K562 (cell line): ENCODE measurements at regions not wholly inside any gene's neighbourhood (a gene's known extent, or its start where the extent isn't known, plus 50 kb on each side); places are given as distances from the start of the nearest gene placed in this dataset.

Source experiments
- ATAC-seq: fragments of 200-7000 bp; cut with Tn5 transposase; 3 replicates; pipeline ENCODE4 v1.9.1; 2020; ENCODE audit warnings: moderate library complexity
- BruUV-seq: library from RNA; stranded (reverse); fragments of 400-500 nt; replicated peaks from 2 replicates; lab custom pipeline; 2021; lab: Mats Ljungman, UMichigan
- CTCF ChIA-PET: fragments of 300-600 bp; formaldehyde crosslinking; extraction: SDS; loops from one replicate; lab custom pipeline; 2021; ENCODE audit warnings: low intra/inter-chr PET ratio; lab: Yijun Ruan, JAX
- POLR2A ChIA-PET: fragments of 300-600, 350-650 bp; sonication (Branson Sonifier 250); formaldehyde crosslinking; extraction: SDS; loops from one replicate; lab custom pipeline; 2021; ENCODE audit warnings: antibody characterized with exemption, inconsistent platforms; lab: Yijun Ruan, JAX
- DNase-seq, 4 experiments: peaks; one replicate each; pipeline versions ENCODE4 v3.0.0 to v3.0.0-alpha.2; 2011 to 2018; ENCODE audit warnings: low spot score in 3 of 4, mixed read lengths in 3 of 4; ENCODE audit errors: extremely low read depth in 1 of 4
- FAIRE-seq: peaks from 2 replicates; lab custom pipeline; 2011; peaks lifted over from hg19 to GRCh38; lab: Jason Lieb, UNC
- H2AFZ ChIP-seq: 2 replicates; pipeline ENCODE4 v1.6.0; 2011; ENCODE audit warnings: low read depth, low read length, control low read depth, inconsistent platforms
- H3K27ac ChIP-seq: fragments of 200-600 bp; 3 replicates; pipeline ENCODE4 v1.8.0; 2011; ENCODE audit warnings: low read depth, mild to moderate bottlenecking, control low read depth, inconsistent platforms, low read length, moderate library complexity, mixed read lengths; ENCODE audit errors: extremely low read depth
- H3K27me3 ChIP-seq, 2 experiments: fragments of 300-600 bp in 1 of 2; 2 replicates in 1 of 2; 3 replicates in 1 of 2; pipeline versions ENCODE4 v1.6.0 to v1.8.0; 2011; ENCODE audit warnings: inconsistent platforms in 2 of 2, low read length in 2 of 2, mild to moderate bottlenecking in 1 of 2, mixed read lengths in 1 of 2, moderate library complexity in 1 of 2; ENCODE audit not compliant: control insufficient read depth in 2 of 2, insufficient read depth in 2 of 2
- H3K36me3 ChIP-seq: fragments of 300-600 bp; 3 replicates; pipeline ENCODE4 v1.8.0; 2011; ENCODE audit warnings: mild to moderate bottlenecking, low read length, inconsistent platforms; ENCODE audit not compliant: control insufficient read depth, insufficient read depth
- H3K4me1 ChIP-seq, 2 experiments: fragments of 200-600 bp in 1 of 2; replicated peaks in 1 of 2; 2 replicates in 1 of 2; 3 replicates in 1 of 2; pipeline versions ENCODE4 v1.5.1 to v1.8.0; 2011; ENCODE audit warnings: inconsistent platforms in 2 of 2, low read length in 2 of 2, mild to moderate bottlenecking in 1 of 2, mixed read lengths in 1 of 2, moderate library complexity in 1 of 2; ENCODE audit not compliant: control insufficient read depth in 2 of 2, insufficient read depth in 2 of 2
- H3K4me2 ChIP-seq: 2 replicates; pipeline ENCODE4 v1.6.1; 2011; ENCODE audit warnings: low read length, control low read depth, inconsistent platforms, mixed read lengths; ENCODE audit not compliant: insufficient read depth
- H3K4me3 ChIP-seq: fragments of 200-600 bp; sonication (generic), shearing (Covaris generic); 2 replicates; pipeline ENCODE4 v1.5.1; 2016; ENCODE audit warnings: control low read depth, inconsistent platforms
- H3K79me2 ChIP-seq: fragments of 200-600 bp; 3 replicates; pipeline ENCODE4 v1.8.0; 2011; ENCODE audit warnings: low read length, inconsistent platforms; ENCODE audit not compliant: control insufficient read depth, insufficient read depth
- H3K9ac ChIP-seq, 2 experiments: 2 replicates each; pipeline versions ENCODE4 v1.6.0 to v1.6.1; 2011; ENCODE audit warnings: low read depth in 2 of 2, low read length in 2 of 2, control low read depth in 1 of 2, inconsistent platforms in 1 of 2, mild to moderate bottlenecking in 1 of 2, mixed read lengths in 1 of 2; ENCODE audit not compliant: insufficient read depth in 1 of 2
- H3K9me1 ChIP-seq: one replicate; pipeline ENCODE4 v1.6.0; 2011; ENCODE audit warnings: inconsistent platforms, mild to moderate bottlenecking, low read length, moderate library complexity; ENCODE audit not compliant: control insufficient read depth, insufficient read depth
- H3K9me3 ChIP-seq: replicated peaks from 2 replicates; pipeline ENCODE4 v1.5.1; 2011; ENCODE audit warnings: low read depth, low read length, inconsistent platforms; ENCODE audit not compliant: control insufficient read depth, insufficient read depth
- H4K20me1 ChIP-seq: replicated peaks from 2 replicates; pipeline ENCODE4 v1.6.1; 2011; ENCODE audit warnings: low read length, inconsistent platforms, mixed read lengths; ENCODE audit not compliant: control insufficient read depth, insufficient read depth
- CEBPG ChIP-seq, 3 experiments: fragments of 200-800 bp in 1 of 3; sonication (Bioruptor generic) in 1 of 3; sonication (generic) in 1 of 3; formaldehyde crosslinking in 1 of 3; IDR thresholded peaks in 2 of 3; conservative IDR thresholded peaks in 1 of 3; 2 replicates each; pipeline versions ENCODE4 v1.6.1 to v1.8.0; 2016 to 2022; ENCODE audit warnings: missing compliant biosample characterization in 2 of 3, missing genetic modification characterization in 2 of 3, mild to moderate bottlenecking in 1 of 3, missing genetic modification reagents in 1 of 3
- CHD2 ChIP-seq: IDR thresholded peaks from 2 replicates; pipeline ENCODE4 v1.6.1; 2011; ENCODE audit warnings: low read depth, low read length
- CREBBP ChIP-seq: IDR thresholded peaks from one replicate; pipeline ENCODE4 v1.6.1; 2012; ENCODE audit warnings: low read depth, mild to moderate bottlenecking, control low read depth, inconsistent platforms, low read length
- GTF2F1 ChIP-seq: IDR thresholded peaks from 2 replicates; pipeline ENCODE4 v1.6.1; 2011; ENCODE audit warnings: low read depth, low read length, improper control_type of control experiment
- HNRNPUL1 ChIP-seq: fragments of 200-400 bp; formaldehyde crosslinking; IDR thresholded peaks from 2 replicates; pipeline ENCODE4 v1.6.1; 2017; ENCODE audit warnings: low read length
- HOXB6 ChIP-seq: fragments of 250-450 bp; sonication (Bioruptor Pico); IDR thresholded peaks from 2 replicates; pipeline ENCODE4 v1.5.1; 2022; ENCODE audit warnings: mild to moderate bottlenecking, borderline replicate concordance
- MEIS2 ChIP-seq: fragments of 450-650 bp; IDR thresholded peaks from 2 replicates; pipeline ENCODE4 v1.6.1; 2014; ENCODE audit warnings: mild to moderate bottlenecking; ENCODE audit not compliant: partially characterized antibody
- MLX ChIP-seq, 2 experiments: fragments of 450-650 bp in 1 of 2; sonication (generic) in 1 of 2; formaldehyde crosslinking; conservative IDR thresholded peaks; 2 replicates each; pipeline versions ENCODE4 v1.4.0 to v1.8.1; 2020 to 2022; ENCODE audit warnings: mild to moderate bottlenecking in 1 of 2, missing genetic modification reagents in 1 of 2
- RBM22 ChIP-seq: fragments of 200-400 bp; formaldehyde crosslinking; IDR thresholded peaks from 2 replicates; pipeline ENCODE4 v1.6.1; 2018; ENCODE audit warnings: low read length, low read depth; ENCODE audit not compliant: poor library complexity, severe bottlenecking
- SAFB2 ChIP-seq: fragments of 200-400 bp; formaldehyde crosslinking; IDR thresholded peaks from 2 replicates; pipeline ENCODE4 v1.6.1; 2018; ENCODE audit warnings: borderline replicate concordance, low read length, low read depth, moderate library complexity; ENCODE audit not compliant: severe bottlenecking
- XRCC3 ChIP-seq: fragments of 450-650 bp; IDR thresholded peaks from 2 replicates; pipeline ENCODE4 v1.6.1; 2017; ENCODE audit warnings: mild to moderate bottlenecking, moderate library complexity
- ZNF3 ChIP-seq: fragments of 250-450 bp; sonication (Bioruptor Pico); IDR thresholded peaks from 2 replicates; pipeline ENCODE4 v1.5.0; 2021; ENCODE audit warnings: mild to moderate bottlenecking, moderate library complexity
- WGBS: fragments of 100-300 bp; shearing (Covaris generic); methylation state at CpG from one replicate; pipeline ENCODE4 v1.1.6; 2016; ENCODE audit warnings: low coverage, mixed read lengths; ENCODE audit not compliant: insufficient coverage; ENCODE audit errors: missing lambda C conversion rate; 5-methylcytosine and 5-hydroxymethylcytosine counted together
- in situ Hi-C: fragments of 300-500 bp; cut with MboI; formaldehyde crosslinking; loops from 4 replicates; pipeline ENCODE4 v1.15.0; 2018; ENCODE audit warnings: inconsistent platforms, mixed read lengths
- intact Hi-C: fragments of 100-400 bp; cut with micrococcal nuclease; formaldehyde crosslinking; loops from 2 replicates; pipeline ENCODE4 v1.14.2; 2022
- TF ChIP-seq, protein P1 (sequence below): fragments of 450-650 bp; IDR thresholded peaks from 2 replicates; pipeline ENCODE4 v1.6.1; 2018; ENCODE audit not compliant: partially characterized antibody
- TF ChIP-seq, protein P2 (sequence below): sonication (generic); formaldehyde crosslinking; IDR thresholded peaks from 2 replicates; pipeline ENCODE4 v1.8.0; 2023; ENCODE audit warnings: mild to moderate bottlenecking, missing genetic modification reagents

DNA sequence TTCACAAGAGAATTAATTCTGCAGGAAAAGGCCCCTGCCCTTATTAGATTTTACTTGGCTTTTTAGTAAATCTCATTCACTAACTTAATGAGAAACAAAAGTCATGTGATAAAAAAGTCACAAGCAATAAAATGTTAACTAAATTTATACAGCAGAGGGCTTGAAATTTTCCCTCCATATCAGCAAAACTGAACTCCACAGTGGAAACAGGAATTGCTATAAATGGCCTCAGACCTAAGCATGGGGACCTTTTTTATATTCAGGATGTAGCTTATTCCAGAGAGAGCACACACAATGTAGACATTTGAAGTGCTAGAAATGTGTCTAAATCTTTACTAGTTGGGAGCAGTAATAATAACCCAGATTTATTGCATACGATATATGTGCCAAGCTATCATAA lies 291.5 kb downstream of the C16orf95 start:
- H3K4me2 ChIP-seq, result no peak overlapping the region
- no peak overlapping the region for H2AFZ ChIP-seq
- no peaks in the 10 kb centered on the region for H3K9me3 ChIP-seq
- H3K79me2 ChIP-seq, result no peaks in the 10 kb centered on the region
- FAIRE-seq (no peak), DNase-seq (no peak), ATAC-seq (no peak)
- H3K4me3 ChIP-seq, result no peak overlapping the region
- H3K36me3 ChIP-seq, result no peaks in the 10 kb centered on the region
- H3K9ac ChIP-seq, result no peak overlapping the region
- ChIA-PET CTCF (no interaction called here), POLR2A (no interaction called here)
- no peaks in the 10 kb centered on the region for H3K9me1 ChIP-seq
- in situ Hi-C loops, result no loop called here
- intact Hi-C loops, result no loop called here
- no peaks in the 10 kb centered on the region for H3K4me1 ChIP-seq
- WGBS, result 0% methylated on average over 1 of the region's 1 CpG
- no TSS peak for BruUV-seq
- H3K27me3 ChIP-seq, result peaks cover 17 to 38% of the 10 kb centered on the region in 2 experiments
- H3K27ac ChIP-seq, result no peak overlapping the region
- no peaks in the 10 kb centered on the region; the same call in 1 of the 2 replicates for H4K20me1 ChIP-seq
- TF ChIP-seq, protein P1, sequence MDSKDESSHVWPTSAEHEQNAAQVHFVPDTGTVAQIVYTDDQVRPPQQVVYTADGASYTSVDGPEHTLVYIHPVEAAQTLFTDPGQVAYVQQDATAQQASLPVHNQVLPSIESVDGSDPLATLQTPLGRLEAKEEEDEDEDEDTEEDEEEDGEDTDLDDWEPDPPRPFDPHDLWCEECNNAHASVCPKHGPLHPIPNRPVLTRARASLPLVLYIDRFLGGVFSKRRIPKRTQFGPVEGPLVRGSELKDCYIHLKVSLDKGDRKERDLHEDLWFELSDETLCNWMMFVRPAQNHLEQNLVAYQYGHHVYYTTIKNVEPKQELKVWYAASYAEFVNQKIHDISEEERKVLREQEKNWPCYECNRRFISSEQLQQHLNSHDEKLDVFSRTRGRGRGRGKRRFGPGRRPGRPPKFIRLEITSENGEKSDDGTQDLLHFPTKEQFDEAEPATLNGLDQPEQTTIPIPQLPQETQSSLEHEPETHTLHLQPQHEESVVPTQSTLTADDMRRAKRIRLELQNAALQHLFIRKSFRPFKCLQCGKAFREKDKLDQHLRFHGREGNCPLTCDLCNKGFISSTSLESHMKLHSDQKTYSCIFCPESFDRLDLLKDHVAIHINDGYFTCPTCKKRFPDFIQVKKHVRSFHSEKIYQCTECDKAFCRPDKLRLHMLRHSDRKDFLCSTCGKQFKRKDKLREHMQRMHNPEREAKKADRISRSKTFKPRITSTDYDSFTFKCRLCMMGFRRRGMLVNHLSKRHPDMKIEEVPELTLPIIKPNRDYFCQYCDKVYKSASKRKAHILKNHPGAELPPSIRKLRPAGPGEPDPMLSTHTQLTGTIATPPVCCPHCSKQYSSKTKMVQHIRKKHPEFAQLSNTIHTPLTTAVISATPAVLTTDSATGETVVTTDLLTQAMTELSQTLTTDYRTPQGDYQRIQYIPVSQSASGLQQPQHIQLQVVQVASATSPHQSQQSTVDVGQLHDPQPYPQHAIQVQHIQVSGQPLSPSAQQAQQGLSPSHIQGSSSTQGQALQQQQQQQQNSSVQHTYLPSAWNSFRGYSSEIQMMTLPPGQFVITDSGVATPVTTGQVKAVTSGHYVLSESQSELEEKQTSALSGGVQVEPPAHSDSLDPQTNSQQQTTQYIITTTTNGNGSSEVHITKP, result no peak
- TF ChIP-seq HNRNPUL1, result no peak
- no peak for TF ChIP-seq ZNF3 (CRISPR knock-in tag)
- TF ChIP-seq CEBPG (CRISPR knock-in tag; IDR thresholded peaks at IDR 0.05), result no peak
- TF ChIP-seq CEBPG (tag; conservative IDR thresholded peaks at IDR 0.05 in 1 of 2, IDR thresholded peaks at IDR 0.05 in 1 of 2), result no peak
- TF ChIP-seq CHD2, result no peak
- no peak for TF ChIP-seq RBM22
- no peak for TF ChIP-seq GTF2F1
- TF ChIP-seq XRCC3, result no peak
- TF ChIP-seq, protein P2, sequence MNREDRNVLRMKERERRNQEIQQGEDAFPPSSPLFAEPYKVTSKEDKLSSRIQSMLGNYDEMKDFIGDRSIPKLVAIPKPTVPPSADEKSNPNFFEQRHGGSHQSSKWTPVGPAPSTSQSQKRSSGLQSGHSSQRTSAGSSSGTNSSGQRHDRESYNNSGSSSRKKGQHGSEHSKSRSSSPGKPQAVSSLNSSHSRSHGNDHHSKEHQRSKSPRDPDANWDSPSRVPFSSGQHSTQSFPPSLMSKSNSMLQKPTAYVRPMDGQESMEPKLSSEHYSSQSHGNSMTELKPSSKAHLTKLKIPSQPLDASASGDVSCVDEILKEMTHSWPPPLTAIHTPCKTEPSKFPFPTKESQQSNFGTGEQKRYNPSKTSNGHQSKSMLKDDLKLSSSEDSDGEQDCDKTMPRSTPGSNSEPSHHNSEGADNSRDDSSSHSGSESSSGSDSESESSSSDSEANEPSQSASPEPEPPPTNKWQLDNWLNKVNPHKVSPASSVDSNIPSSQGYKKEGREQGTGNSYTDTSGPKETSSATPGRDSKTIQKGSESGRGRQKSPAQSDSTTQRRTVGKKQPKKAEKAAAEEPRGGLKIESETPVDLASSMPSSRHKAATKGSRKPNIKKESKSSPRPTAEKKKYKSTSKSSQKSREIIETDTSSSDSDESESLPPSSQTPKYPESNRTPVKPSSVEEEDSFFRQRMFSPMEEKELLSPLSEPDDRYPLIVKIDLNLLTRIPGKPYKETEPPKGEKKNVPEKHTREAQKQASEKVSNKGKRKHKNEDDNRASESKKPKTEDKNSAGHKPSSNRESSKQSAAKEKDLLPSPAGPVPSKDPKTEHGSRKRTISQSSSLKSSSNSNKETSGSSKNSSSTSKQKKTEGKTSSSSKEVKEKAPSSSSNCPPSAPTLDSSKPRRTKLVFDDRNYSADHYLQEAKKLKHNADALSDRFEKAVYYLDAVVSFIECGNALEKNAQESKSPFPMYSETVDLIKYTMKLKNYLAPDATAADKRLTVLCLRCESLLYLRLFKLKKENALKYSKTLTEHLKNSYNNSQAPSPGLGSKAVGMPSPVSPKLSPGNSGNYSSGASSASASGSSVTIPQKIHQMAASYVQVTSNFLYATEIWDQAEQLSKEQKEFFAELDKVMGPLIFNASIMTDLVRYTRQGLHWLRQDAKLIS, result no peak
- TF ChIP-seq CREBBP, result no peak
- no peak for TF ChIP-seq MLX (CRISPR knock-in tag; conservative IDR thresholded peaks at IDR 0.05)
- no peak for TF ChIP-seq HOXB6 (CRISPR knock-in tag)
- no peak for TF ChIP-seq MEIS2
- TF ChIP-seq SAFB2, result no peak
